Ovary (tissue), 7 donors: ENCODE measurements at regions not wholly inside any gene's neighbourhood (a gene's known extent, or its start where the extent isn't known, plus 50 kb on each side); places are given as distances from the start of the nearest gene placed in this dataset.

Source experiments
- DNase-seq, 5 donors: peaks; one replicate each; pipeline ENCODE4 v3.0.0-alpha.2; 2019 to 2020
- H3K27ac ChIP-seq, 2 donors: fragments of 200-600 bp; one replicate each; pipeline versions ENCODE4 v1.5.1 to v1.8.0; 2019 to 2022
- H3K27me3 ChIP-seq: fragments of 200-600 bp; one replicate; pipeline ENCODE4 v1.8.0; 2022
- H3K36me3 ChIP-seq: fragments of 200-600 bp; sonication (generic); one replicate; pipeline ENCODE4 v1.5.1; 2019
- H3K4me1 ChIP-seq: one replicate; pipeline ENCODE4 v1.8.1; 2013; ENCODE audit warnings: mild to moderate bottlenecking, moderate library complexity; ENCODE audit not compliant: insufficient read depth
- H3K4me3 ChIP-seq: fragments of 200-600 bp; sonication (generic); one replicate; pipeline ENCODE4 v1.5.1; 2017
- H3K9me3 ChIP-seq, 2 donors: fragments of 200-600 bp in 1 of 2; sonication (generic) in 1 of 2; one replicate each; pipeline versions ENCODE4 v1.5.1 to v1.8.1; 2013 to 2019; ENCODE audit warnings: mild to moderate bottlenecking in 1 of 2, moderate library complexity in 1 of 2
- EP300 ChIP-seq: sonication (generic); formaldehyde crosslinking; IDR thresholded peaks from one replicate; pipeline ENCODE4 v1.6.1; 2017; ENCODE audit warnings: antibody characterized with exemption
- POLR2A ChIP-seq: fragments of 450-650 bp; IDR thresholded peaks from one replicate; pipeline ENCODE4 v1.6.1; 2017; ENCODE audit warnings: antibody characterized with exemption, mild to moderate bottlenecking, moderate library complexity
- WGBS, 3 donors: extraction: QIAGEN DNeasy Blood & Tissue Kit in 1 of 3; methylation state at CpG; one replicate each; pipeline versions ENCODE4 v1.1.5 to v1.1.7; 2013 to 2017; 5-methylcytosine and 5-hydroxymethylcytosine counted together
- intact Hi-C, 4 donors: fragments of 100-400 bp; cut with DNase I; formaldehyde crosslinking; loops; one replicate each; pipeline versions ENCODE4 v1.11.0 to v1.15.1; 2022 to 2023
- TF ChIP-seq, protein P1 (sequence below), 3 donors: fragments of 450-650 bp in 2 of 3; fragments of 200-600 bp in 1 of 3; IDR thresholded peaks; one replicate each; pipeline versions ENCODE4 v1.5.1 to v1.8.0; 2016 to 2022; ENCODE audit warnings: antibody characterized with exemption in 3 of 3, mild to moderate bottlenecking in 1 of 3
- donor health status: DM: no; HTN: no; CAD: no; lungs with moderate emphysema.
- donor health status: DM: no; HTN: no; CAD: no.
- donor health status: Bipolar disorder and iron deficiency.
- donor health status: DM: no; HTN: no; CAD: no.
- donor health status: DM: yes; HTN: yes; CAD: no.

DNA sequence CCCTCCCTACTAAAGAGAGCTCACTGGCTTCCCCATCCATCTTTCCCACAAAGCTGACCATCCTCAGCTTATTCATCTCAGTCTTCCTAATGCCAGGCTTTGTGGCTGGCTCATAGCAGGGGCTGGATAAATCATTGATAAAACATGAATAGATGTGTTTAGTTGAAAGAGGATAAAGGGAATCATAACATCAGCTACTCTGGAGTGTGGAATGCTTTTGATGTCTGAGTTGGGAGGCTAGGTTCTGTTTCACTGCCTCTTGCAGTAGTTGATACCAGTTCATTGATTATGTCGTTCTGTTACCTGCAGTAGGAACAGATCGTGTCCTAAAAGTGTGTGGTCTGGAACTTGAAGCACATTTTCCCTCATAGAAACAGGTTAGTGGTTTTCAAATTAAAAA, 66.3 kb upstream of the HK2 start:
- WGBS, 3 donors: 34 to 56% (median 44%) methylated on average over 2 of the region's 2 CpGs
- Histone ChIP-seq H3K4me3 (no peak overlapping the region), H3K27me3 (no peaks in the 10 kb centered on the region), H3K27ac (no peak overlapping the region), H3K9me3 (no peaks in the 10 kb centered on the region), H3K4me1 (no peaks in the 10 kb centered on the region), H3K36me3 (no peaks in the 10 kb centered on the region)
- DNase-seq: no peak
- intact Hi-C loops: no loop called here
- TF ChIP-seq, protein P1, sequence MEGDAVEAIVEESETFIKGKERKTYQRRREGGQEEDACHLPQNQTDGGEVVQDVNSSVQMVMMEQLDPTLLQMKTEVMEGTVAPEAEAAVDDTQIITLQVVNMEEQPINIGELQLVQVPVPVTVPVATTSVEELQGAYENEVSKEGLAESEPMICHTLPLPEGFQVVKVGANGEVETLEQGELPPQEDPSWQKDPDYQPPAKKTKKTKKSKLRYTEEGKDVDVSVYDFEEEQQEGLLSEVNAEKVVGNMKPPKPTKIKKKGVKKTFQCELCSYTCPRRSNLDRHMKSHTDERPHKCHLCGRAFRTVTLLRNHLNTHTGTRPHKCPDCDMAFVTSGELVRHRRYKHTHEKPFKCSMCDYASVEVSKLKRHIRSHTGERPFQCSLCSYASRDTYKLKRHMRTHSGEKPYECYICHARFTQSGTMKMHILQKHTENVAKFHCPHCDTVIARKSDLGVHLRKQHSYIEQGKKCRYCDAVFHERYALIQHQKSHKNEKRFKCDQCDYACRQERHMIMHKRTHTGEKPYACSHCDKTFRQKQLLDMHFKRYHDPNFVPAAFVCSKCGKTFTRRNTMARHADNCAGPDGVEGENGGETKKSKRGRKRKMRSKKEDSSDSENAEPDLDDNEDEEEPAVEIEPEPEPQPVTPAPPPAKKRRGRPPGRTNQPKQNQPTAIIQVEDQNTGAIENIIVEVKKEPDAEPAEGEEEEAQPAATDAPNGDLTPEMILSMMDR (IDR thresholded peaks at IDR 0.05): no peak
- TF ChIP-seq POLR2A: no peak
- no peak for TF ChIP-seq EP300

DNA sequence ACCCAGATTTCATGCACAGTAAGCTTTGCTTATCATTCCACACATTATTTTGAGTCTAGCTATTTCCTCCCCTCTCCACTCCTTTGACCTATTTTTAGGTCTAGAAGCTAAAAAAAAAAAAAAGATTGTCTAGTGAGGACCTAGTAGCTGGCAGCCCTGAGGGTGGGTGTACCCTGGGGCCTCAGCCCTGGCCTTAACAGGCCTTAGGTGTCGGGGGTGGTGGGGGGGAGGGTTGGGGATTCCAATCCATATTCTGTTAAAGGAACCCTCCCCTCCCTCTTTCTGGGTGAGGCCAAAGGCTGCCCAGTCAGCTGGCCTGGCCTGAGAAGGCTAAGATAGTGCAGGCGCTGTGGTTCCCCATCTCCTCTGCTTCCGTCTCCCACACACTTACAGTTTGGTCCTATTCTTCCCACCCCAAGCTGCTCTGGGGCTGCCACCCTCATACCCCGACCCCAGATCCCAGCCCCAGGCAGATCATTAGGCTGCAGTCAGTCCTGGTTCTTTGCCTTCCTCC, 65.5 kb upstream of the HK2 start:
- H3K27ac ChIP-seq: no peak overlapping the region
- intact Hi-C loops: no loop called here
- H3K36me3 ChIP-seq: no peaks in the 10 kb centered on the region
- H3K27me3 ChIP-seq: no peaks in the 10 kb centered on the region
- H3K4me1 ChIP-seq: no peaks in the 10 kb centered on the region
- H3K9me3 ChIP-seq: no peaks in the 10 kb centered on the region
- TF ChIP-seq POLR2A (no peak), EP300 (no peak)
- TF ChIP-seq, protein P1 (IDR thresholded peaks at IDR 0.05): no peak
- no peak overlapping the region for H3K4me3 ChIP-seq
- 18 to 31% (median 23%) methylated on average over 4 of the region's 4 CpGs for WGBS, 3 donors
- no peak for DNase-seq

GRCh38 chr2:74772046-74772445, 61.9 kb upstream of the HK2 start:
- no peaks in the 10 kb centered on the region for H3K4me1 ChIP-seq
- no peak for DNase-seq
- no peak overlapping the region for H3K27ac ChIP-seq
- intact Hi-C loops: no loop called here
- no peaks in the 10 kb centered on the region for H3K36me3 ChIP-seq
- TF ChIP-seq EP300 (no peak), POLR2A (no peak)
- TF ChIP-seq, protein P1 (IDR thresholded peaks at IDR 0.05): no peak
- H3K9me3 ChIP-seq: no peaks in the 10 kb centered on the region
- no peak overlapping the region for H3K4me3 ChIP-seq
- H3K27me3 ChIP-seq: no peaks in the 10 kb centered on the region

GRCh38 chr2:74777161-74777900, 56.6 kb upstream of the HK2 start:
- no peaks in the 10 kb centered on the region for H3K9me3 ChIP-seq
- no peaks in the 10 kb centered on the region for H3K36me3 ChIP-seq
- no peak for TF ChIP-seq POLR2A
- TF ChIP-seq EP300: no peak
- TF ChIP-seq, protein P1 (IDR thresholded peaks at IDR 0.05): no peak
- H3K27me3 ChIP-seq: no peaks in the 10 kb centered on the region
- no peak overlapping the region for H3K4me3 ChIP-seq
- H3K27ac ChIP-seq: no peak overlapping the region
- 79 to 86% (median 84%) methylated on average over 8 of the region's 8 CpGs for WGBS, 3 donors
- no peak for DNase-seq
- intact Hi-C loops: no loop called here
- H3K4me1 ChIP-seq: no peaks in the 10 kb centered on the region
